ENCODE measurements at regions not wholly inside any gene's neighbourhood (a gene's known extent, or its start where the extent isn't known, plus 50 kb on each side); places are given as distances from the start of the nearest gene placed in this dataset.

DNA sequence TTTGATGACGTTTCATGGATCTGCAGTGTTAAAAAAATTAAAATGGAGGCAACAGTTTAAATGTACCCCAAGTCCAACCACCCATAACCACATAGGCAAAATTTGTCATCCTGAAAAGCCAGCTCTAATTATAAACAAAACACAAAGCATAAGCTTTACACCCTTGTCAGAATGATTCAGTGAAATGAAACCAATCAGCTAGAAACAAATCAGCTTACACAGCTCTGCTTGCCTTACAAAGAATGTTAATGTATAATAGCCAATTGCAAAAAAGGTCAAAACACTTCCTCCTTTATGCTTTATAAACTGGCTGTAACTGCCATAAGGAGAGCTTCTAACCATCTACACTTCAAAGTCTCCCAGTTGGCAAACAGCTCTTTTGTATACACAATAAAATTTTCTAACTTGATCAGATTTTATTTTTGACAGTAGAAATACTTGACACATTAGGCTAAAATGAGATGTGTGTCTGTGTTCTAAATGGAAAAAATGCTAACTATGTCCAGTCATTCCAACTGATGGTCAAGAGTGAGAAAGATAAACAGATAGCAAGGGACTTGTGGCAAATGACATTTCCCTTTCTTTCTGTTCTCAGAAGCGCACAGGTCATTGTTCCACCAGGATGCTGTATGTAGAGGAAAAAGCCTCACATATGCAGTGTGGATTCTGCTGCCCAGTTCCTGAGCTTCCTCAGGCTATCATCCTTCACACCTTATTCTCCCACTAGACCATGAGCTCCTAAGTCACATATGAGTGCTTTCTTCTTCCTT lies 344.3 kb upstream of the ID4 start:
- TF ChIP-seq CTCF (IDR thresholded peaks at IDR 0.05; ENCODE audit: low read depth, low read length) (no peak), MYC (IDR thresholded peaks at IDR 0.05; ENCODE audit: low read depth, low read length) (no peak), POLR2A (IDR thresholded peaks at IDR 0.05; ENCODE audit: extremely low read depth, insufficient read length) (no peak)
- TF ChIP-seq, protein P1, sequence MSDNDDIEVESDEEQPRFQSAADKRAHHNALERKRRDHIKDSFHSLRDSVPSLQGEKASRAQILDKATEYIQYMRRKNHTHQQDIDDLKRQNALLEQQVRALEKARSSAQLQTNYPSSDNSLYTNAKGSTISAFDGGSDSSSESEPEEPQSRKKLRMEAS (IDR thresholded peaks at IDR 0.05; ENCODE audit: low read depth, low read length): no peak
- no peak for DNase-seq (ENCODE audit: low read depth)
- no peak overlapping the region for H3K4me3 ChIP-seq (ENCODE audit: low read depth, low read length)

DNA sequence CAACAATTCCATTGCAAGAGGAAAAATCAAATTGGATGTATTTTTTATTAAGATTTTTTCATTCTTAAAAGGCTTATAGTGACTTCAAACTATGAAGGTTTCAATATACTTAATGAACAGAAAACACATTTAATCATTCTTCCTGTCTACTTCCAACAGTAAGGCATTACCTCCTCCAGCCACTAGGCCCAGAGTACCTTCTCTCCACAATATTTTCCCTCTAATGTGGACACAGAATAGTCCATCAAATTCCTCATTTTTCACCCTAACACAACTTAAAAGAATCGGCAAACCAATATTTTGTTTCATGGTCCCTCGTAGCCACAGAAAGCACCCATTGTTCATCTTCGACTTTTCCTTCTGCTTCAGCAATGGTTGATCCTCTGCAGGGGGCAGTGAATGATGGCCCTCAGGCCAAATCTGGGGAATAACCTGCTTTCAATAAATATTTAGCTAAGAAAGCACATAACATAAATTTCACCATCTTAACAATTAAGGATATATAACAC lies 335.4 kb upstream of the ID4 start:
- no peak overlapping the region for H3K4me3 ChIP-seq (ENCODE audit: low read depth, low read length)
- DNase-seq (ENCODE audit: low read depth): no peak
- TF ChIP-seq, protein P1 (IDR thresholded peaks at IDR 0.05; ENCODE audit: low read depth, low read length): no peak
- TF ChIP-seq POLR2A (IDR thresholded peaks at IDR 0.05; ENCODE audit: extremely low read depth, insufficient read length) (no peak), CTCF (IDR thresholded peaks at IDR 0.05; ENCODE audit: low read depth, low read length) (no peak), MYC (IDR thresholded peaks at IDR 0.05; ENCODE audit: low read depth, low read length) (no peak)

DNA sequence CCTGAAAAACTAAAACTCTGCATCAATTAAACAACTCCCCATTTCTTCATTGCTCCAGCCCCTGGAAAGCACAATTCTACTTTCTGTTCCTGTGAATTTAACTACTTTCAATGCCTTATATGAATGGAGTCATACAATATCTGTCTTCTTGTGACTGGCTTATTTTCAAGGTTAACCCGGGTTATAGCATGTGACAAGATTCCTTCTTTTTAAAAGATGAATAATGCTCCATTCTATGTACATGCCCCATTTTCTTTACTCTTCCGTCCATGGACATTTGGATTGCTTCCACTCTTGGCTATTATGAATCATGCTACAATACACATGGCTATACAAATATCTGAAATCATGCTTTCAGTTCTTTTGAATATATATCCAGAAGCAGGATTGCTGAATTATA lies 334.9 kb upstream of the ID4 start:
- TF ChIP-seq POLR2A (IDR thresholded peaks at IDR 0.05; ENCODE audit: extremely low read depth, insufficient read length) (no peak), MYC (IDR thresholded peaks at IDR 0.05; ENCODE audit: low read depth, low read length) (no peak), CTCF (IDR thresholded peaks at IDR 0.05; ENCODE audit: low read depth, low read length) (no peak)
- TF ChIP-seq, protein P1 (IDR thresholded peaks at IDR 0.05; ENCODE audit: low read depth, low read length): no peak
- H3K4me3 ChIP-seq (ENCODE audit: low read depth, low read length): no peak overlapping the region
- no peak for DNase-seq (ENCODE audit: low read depth)

GRCh38 chr6:19515939-19516338 lies 321.2 kb upstream of the ID4 start:
- TF ChIP-seq MYC (IDR thresholded peaks at IDR 0.05; ENCODE audit: low read depth, low read length) (no peak), POLR2A (IDR thresholded peaks at IDR 0.05; ENCODE audit: extremely low read depth, insufficient read length) (no peak), CTCF (IDR thresholded peaks at IDR 0.05; ENCODE audit: low read depth, low read length) (no peak)
- TF ChIP-seq, protein P1 (IDR thresholded peaks at IDR 0.05; ENCODE audit: low read depth, low read length): no peak
- no peak for DNase-seq (ENCODE audit: low read depth)

GRCh38 chr6:19519941-19520340 lies 317.2 kb upstream of the ID4 start:
- DNase-seq (ENCODE audit: low read depth): no peak
- no peak overlapping the region for H3K4me3 ChIP-seq (ENCODE audit: low read depth, low read length)
- TF ChIP-seq, protein P1 (IDR thresholded peaks at IDR 0.05; ENCODE audit: low read depth, low read length): no peak
- TF ChIP-seq CTCF (IDR thresholded peaks at IDR 0.05; ENCODE audit: low read depth, low read length) (no peak), MYC (IDR thresholded peaks at IDR 0.05; ENCODE audit: low read depth, low read length) (no peak), POLR2A (IDR thresholded peaks at IDR 0.05; ENCODE audit: extremely low read depth, insufficient read length) (no peak)

More at GRCh38 chr6:19515939-19516338, 321.2 kb upstream of the ID4 start:
- H3K4me3 ChIP-seq (ENCODE audit: low read depth, low read length): no peak overlapping the region
